Ascending aorta (tissue), 2 donors: ENCODE measurements at regions not wholly inside any gene's neighbourhood (a gene's known extent, or its start where the extent isn't known, plus 50 kb on each side); places are given as distances from the start of the nearest gene placed in this dataset.

Experiments used
- DNase-seq, 2 donors: peaks; one replicate each; pipeline ENCODE4 v3.0.0-alpha.2; 2019; ENCODE audit warnings: low spot score in 2 of 2
- H3K27ac ChIP-seq, 2 donors: fragments of 200-600 bp; sonication (generic); one replicate each; pipeline ENCODE4 v1.5.1; 2016 to 2017; ENCODE audit warnings: mild to moderate bottlenecking in 1 of 2
- H3K27me3 ChIP-seq: fragments of 200-600 bp; sonication (generic); one replicate; pipeline ENCODE4 v1.5.1; 2017
- H3K36me3 ChIP-seq, 2 donors: fragments of 200-600 bp; sonication (generic); one replicate each; pipeline ENCODE4 v1.5.1; 2016
- H3K4me1 ChIP-seq, 2 donors: fragments of 200-600 bp; sonication (generic); one replicate each; pipeline ENCODE4 v1.5.1; 2016 to 2017; ENCODE audit warnings: mild to moderate bottlenecking in 1 of 2
- H3K4me3 ChIP-seq, 2 donors: fragments of 200-600 bp; sonication (generic); one replicate each; pipeline ENCODE4 v1.5.1; 2016 to 2017; ENCODE audit warnings: mild to moderate bottlenecking in 1 of 2
- H3K9me3 ChIP-seq, 2 donors: fragments of 200-600 bp; sonication (generic); one replicate each; pipeline ENCODE4 v1.5.1; 2016
- intact Hi-C: fragments of 100-400 bp; cut with DNase I; formaldehyde crosslinking; loops from one replicate; pipeline ENCODE4 v1.15.1; 2023
- TF ChIP-seq, protein P1 (sequence below), 3 experiments: fragments of 200-600 bp in 2 of 3; fragments of 450-650 bp in 1 of 3; sonication (generic) in 2 of 3; IDR thresholded peaks; one replicate each; pipeline ENCODE4 v1.5.1; 2016 to 2019; ENCODE audit warnings: antibody characterized with exemption in 3 of 3, mild to moderate bottlenecking in 1 of 3, moderate library complexity in 1 of 3

DNA sequence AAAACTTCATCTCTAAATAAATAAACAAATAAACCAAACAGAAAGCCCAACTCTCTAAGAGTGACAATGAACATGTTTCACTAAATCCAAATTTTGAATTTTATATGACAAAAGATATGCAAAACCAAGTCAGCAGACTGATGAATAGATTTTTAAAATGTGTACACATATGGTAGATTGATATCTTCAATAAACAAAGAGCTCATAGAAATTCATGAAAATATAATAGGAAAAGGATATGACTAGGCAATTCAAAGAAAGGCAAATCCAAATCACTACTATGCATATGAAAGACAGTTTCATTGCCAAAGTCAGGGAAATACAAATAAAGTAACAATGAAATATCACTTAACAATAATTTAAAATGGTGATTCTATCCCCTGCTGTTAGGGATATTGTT is 63.7 kb upstream of the NBEA start:
- TF ChIP-seq, protein P1, sequence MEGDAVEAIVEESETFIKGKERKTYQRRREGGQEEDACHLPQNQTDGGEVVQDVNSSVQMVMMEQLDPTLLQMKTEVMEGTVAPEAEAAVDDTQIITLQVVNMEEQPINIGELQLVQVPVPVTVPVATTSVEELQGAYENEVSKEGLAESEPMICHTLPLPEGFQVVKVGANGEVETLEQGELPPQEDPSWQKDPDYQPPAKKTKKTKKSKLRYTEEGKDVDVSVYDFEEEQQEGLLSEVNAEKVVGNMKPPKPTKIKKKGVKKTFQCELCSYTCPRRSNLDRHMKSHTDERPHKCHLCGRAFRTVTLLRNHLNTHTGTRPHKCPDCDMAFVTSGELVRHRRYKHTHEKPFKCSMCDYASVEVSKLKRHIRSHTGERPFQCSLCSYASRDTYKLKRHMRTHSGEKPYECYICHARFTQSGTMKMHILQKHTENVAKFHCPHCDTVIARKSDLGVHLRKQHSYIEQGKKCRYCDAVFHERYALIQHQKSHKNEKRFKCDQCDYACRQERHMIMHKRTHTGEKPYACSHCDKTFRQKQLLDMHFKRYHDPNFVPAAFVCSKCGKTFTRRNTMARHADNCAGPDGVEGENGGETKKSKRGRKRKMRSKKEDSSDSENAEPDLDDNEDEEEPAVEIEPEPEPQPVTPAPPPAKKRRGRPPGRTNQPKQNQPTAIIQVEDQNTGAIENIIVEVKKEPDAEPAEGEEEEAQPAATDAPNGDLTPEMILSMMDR (IDR thresholded peaks at IDR 0.05) = no peak
- intact Hi-C loops = no loop called here

DNA sequence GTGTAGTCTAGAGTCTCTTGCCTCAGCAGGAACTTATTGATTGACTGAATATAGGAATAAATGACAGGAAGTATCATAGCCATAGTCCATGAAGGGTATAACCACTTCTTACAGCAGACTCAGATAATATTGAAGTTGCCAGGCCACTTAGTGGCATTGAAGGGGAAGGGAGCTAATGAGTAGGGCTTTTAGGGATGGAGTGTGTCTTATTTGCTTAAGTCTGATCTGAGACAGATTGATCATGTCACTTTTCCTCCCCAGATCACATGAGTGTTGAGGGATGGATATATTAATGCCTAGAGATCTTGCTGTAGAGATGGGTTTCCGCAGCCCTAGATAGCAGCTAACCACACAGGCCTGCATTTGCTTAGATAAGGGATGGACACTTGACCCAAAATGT is 62.2 kb upstream of the NBEA start:
- intact Hi-C loops = no loop called here
- TF ChIP-seq, protein P1 (IDR thresholded peaks at IDR 0.05) = no peak

More for the DNA sequence above, 63.7 kb upstream of the NBEA start:
- H3K4me1 ChIP-seq = no peaks in the 10 kb centered on the region
- no peaks in the 10 kb centered on the region for H3K36me3 ChIP-seq
- H3K4me3 ChIP-seq = no peak overlapping the region
- no peaks in the 10 kb centered on the region for H3K9me3 ChIP-seq
- no peak for DNase-seq
- H3K27ac ChIP-seq = no peak overlapping the region
- H3K27me3 ChIP-seq = no peaks in the 10 kb centered on the region

DNA sequence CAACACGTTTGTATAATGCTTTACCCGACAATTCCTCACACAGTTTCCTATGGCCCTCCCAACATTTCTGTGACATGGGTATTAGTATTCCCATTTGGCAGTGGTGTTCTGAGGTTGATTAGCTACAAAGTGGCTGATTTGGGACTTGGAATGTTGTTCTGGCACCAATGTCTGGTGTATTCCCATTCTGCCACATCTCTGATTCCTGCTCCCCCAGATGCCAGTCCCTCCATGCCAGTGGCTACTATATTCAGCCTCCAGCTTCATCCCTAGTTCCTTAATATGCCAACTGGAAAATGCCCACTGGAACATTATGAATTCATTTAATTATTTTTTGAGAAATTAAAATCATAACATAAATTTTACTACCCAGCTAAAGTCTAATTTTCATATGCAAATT is 60.6 kb upstream of the NBEA start:
- TF ChIP-seq, protein P1 (IDR thresholded peaks at IDR 0.05) = no peak
- Histone ChIP-seq H3K36me3 (no peaks in the 10 kb centered on the region), H3K4me3 (no peak overlapping the region), H3K9me3 (no peaks in the 10 kb centered on the region), H3K4me1 (no peaks in the 10 kb centered on the region), H3K27ac (no peak overlapping the region), H3K27me3 (no peaks in the 10 kb centered on the region)
- intact Hi-C loops = no loop called here
- DNase-seq = no peak

More for the DNA sequence above, 62.2 kb upstream of the NBEA start:
- Histone ChIP-seq H3K4me3 (no peak overlapping the region), H3K4me1 (no peaks in the 10 kb centered on the region), H3K36me3 (no peaks in the 10 kb centered on the region), H3K27ac (no peak overlapping the region), H3K27me3 (no peaks in the 10 kb centered on the region), H3K9me3 (no peaks in the 10 kb centered on the region)
- DNase-seq = no peak

DNA sequence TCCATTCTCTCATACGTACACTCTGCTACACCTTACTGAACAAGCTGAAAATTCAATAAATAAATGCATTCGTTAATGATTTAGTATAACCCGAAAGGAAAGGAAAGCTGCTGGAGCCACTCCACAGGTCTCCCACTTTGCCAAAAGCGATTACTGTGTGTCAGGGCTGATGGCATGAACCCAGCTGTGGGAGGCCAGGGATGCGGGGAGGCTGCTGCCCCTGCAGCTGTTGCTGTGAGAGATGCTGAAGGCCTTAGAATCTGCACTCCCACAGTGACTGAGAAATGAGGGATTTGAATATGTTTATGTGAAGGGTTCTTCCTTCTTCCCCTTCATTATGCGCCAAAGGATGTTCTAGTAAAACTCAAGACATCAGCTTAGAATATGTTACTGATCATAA is 58.7 kb upstream of the NBEA start:
- TF ChIP-seq, protein P1 (IDR thresholded peaks at IDR 0.05) = no peak
- Histone ChIP-seq H3K27ac (no peak overlapping the region), H3K9me3 (no peaks in the 10 kb centered on the region), H3K36me3 (no peaks in the 10 kb centered on the region), H3K27me3 (no peaks in the 10 kb centered on the region), H3K4me3 (no peak overlapping the region), H3K4me1 (no peaks in the 10 kb centered on the region)
- DNase-seq = no peak
- intact Hi-C loops = no loop called here

DNA sequence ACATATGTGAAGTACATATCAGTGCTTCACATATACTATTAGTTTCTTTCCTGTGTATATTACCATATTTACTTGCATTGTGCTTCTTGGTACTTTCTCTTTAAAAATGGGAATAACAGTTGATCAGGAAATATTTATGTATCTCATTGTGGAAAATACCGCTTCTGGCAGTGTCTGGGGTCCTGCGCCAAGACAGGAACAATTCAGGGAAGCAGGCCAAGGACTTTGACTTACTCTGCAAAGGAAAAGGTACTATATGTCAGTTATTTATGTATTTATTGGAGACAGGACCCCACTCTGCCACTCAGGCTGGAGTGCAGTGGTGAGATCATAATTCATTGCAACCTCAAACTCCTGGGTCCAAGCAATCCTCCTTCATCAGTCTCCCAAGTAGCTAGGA is 57.7 kb upstream of the NBEA start:
- Histone ChIP-seq H3K27ac (no peak overlapping the region), H3K4me1 (no peaks in the 10 kb centered on the region), H3K36me3 (no peaks in the 10 kb centered on the region), H3K9me3 (no peaks in the 10 kb centered on the region), H3K4me3 (no peak overlapping the region), H3K27me3 (no peaks in the 10 kb centered on the region)
- TF ChIP-seq, protein P1 (IDR thresholded peaks at IDR 0.05) = no peak
- intact Hi-C loops = no loop called here
- DNase-seq = no peak
